ENCODE measurements at regions not wholly inside any gene's neighbourhood (a gene's known extent, or its start where the extent isn't known, plus 50 kb on each side); places are given as distances from the start of the nearest gene placed in this dataset.

GRCh38 chr18:76771192-76771799 is 51.1 kb upstream of the ZNF236 start:
- Mint-ChIP-seq H3K4me3 (no peak overlapping the region), H3K27ac (no peak overlapping the region), H3K27me3 (ENCODE audit: low read depth in 3 of 3) (peaks cover 2 to 3% (median 2%) of the 10 kb centered on the region in 3 donors), H3K9me3 (peaks cover 2 to 17% (median 10%) of the 10 kb centered on the region in 6 donors), H3K36me3 (peaks cover 0 to 9% (median 4%) of the 10 kb centered on the region in 3 donors), H3K4me1 (peaks cover 16 to 17% of the 10 kb centered on the region in 2 donors)
- DNase-seq, result no peak

- Mint-ChIP-seq H3K27me3 (ENCODE audit: low read depth in 3 of 3) (peaks cover 0 to 4% (median 4%) of the 10 kb centered on the region in 3 donors), H3K27ac (no peak overlapping the region), H3K36me3 (peaks cover 0 to 9% (median 8%) of the 10 kb centered on the region in 3 donors), H3K4me3 (no peak overlapping the region), H3K9me3 (peaks cover 2 to 17% (median 10%) of the 10 kb centered on the region in 6 donors), H3K4me1 (peaks cover 40 to 44% of the 10 kb centered on the region in 2 donors)
- no peak for DNase-seq
Observed at GRCh38 chr18:76767954-76768353, 54.4 kb upstream of the ZNF236 start.

GRCh38 chr18:76766429-76766828 is 55.9 kb upstream of the ZNF236 start:
- Mint-ChIP-seq H3K27ac (peak overlapping the region in 1 of 6 donors; percentile 79), H3K4me1 (peaks cover 53 to 57% of the 10 kb centered on the region in 2 donors), H3K4me3 (peak overlapping the region in 3 of 5 donors; percentile 6 to 58 (median 33))

GRCh38 chr18:76765649-76766048 is 56.7 kb upstream of the ZNF236 start:
- DNase-seq, result no peak
- Mint-ChIP-seq H3K4me3 (peak overlapping the region in 2 of 5 donors; percentile 21 to 38), H3K27ac (peak overlapping the region in 1 of 6 donors; percentile 17), H3K4me1 (peaks cover 60 to 62% of the 10 kb centered on the region in 2 donors), H3K9me3 (peaks cover 2 to 17% (median 10%) of the 10 kb centered on the region in 6 donors), H3K27me3 (ENCODE audit: low read depth in 3 of 3) (peaks cover 0 to 4% (median 4%) of the 10 kb centered on the region in 3 donors), H3K36me3 (peaks cover 0 to 9% (median 8%) of the 10 kb centered on the region in 3 donors)

More at GRCh38 chr18:76766429-76766828, 55.9 kb upstream of the ZNF236 start:
- no peak for DNase-seq
- peaks cover 0 to 9% (median 8%) of the 10 kb centered on the region in 3 donors for H3K36me3 Mint-ChIP-seq
- H3K27me3 Mint-ChIP-seq (ENCODE audit: low read depth in 3 of 3), result peaks cover 0 to 4% (median 4%) of the 10 kb centered on the region in 3 donors
- H3K9me3 Mint-ChIP-seq, result peaks cover 2 to 17% (median 10%) of the 10 kb centered on the region in 6 donors

GRCh38 chr18:76764291-76764901 is 58.0 kb upstream of the ZNF236 start:
- DNase-seq, result peak in 2 of 3 donors; percentile 14 to 24
- peak overlapping the region in 1 of 6 donors; percentile 67 for H3K27ac Mint-ChIP-seq
- peaks cover 60 to 62% of the 10 kb centered on the region in 2 donors for H3K4me1 Mint-ChIP-seq
- peaks cover 0 to 9% (median 8%) of the 10 kb centered on the region in 3 donors for H3K36me3 Mint-ChIP-seq
- peak overlapping the region; percentile 12 to 73 (median 54) for H3K4me3 Mint-ChIP-seq
- H3K9me3 Mint-ChIP-seq, result peaks cover 2 to 17% (median 10%) of the 10 kb centered on the region in 6 donors
- H3K27me3 Mint-ChIP-seq (ENCODE audit: low read depth in 3 of 3), result peaks cover 0 to 4% (median 4%) of the 10 kb centered on the region in 3 donors

- peaks cover 23% of the 10 kb centered on the region in 2 donors for H3K4me1 Mint-ChIP-seq
- DNase-seq, result no peak
- H3K36me3 Mint-ChIP-seq, result no peaks in the 10 kb centered on the region
- no peak overlapping the region for H3K4me3 Mint-ChIP-seq
- H3K9me3 Mint-ChIP-seq, result peaks cover 0 to 1% (median 0%) of the 10 kb centered on the region in 6 donors
- H3K27ac Mint-ChIP-seq, result no peak overlapping the region
- H3K27me3 Mint-ChIP-seq (ENCODE audit: low read depth in 3 of 3), result peaks cover 0 to 4% (median 0%) of the 10 kb centered on the region in 3 donors
Observed at GRCh38 chr18:76759056-76759455, 63.3 kb upstream of the ZNF236 start.

- H3K27ac Mint-ChIP-seq, result no peak overlapping the region
- H3K36me3 Mint-ChIP-seq, result no peaks in the 10 kb centered on the region
- no peak for DNase-seq
- H3K27me3 Mint-ChIP-seq (ENCODE audit: low read depth in 3 of 3), result peaks cover 0 to 4% (median 0%) of the 10 kb centered on the region in 3 donors
- no peak overlapping the region for H3K4me3 Mint-ChIP-seq
- H3K4me1 Mint-ChIP-seq, result peaks cover 19 to 20% of the 10 kb centered on the region in 2 donors
- H3K9me3 Mint-ChIP-seq, result no peaks in the 10 kb centered on the region
Observed at GRCh38 chr18:76757925-76758324, 64.4 kb upstream of the ZNF236 start.

- no peak for DNase-seq
- H3K36me3 Mint-ChIP-seq, result no peaks in the 10 kb centered on the region
- peaks cover 15 to 16% of the 10 kb centered on the region in 2 donors for H3K4me1 Mint-ChIP-seq
- H3K27me3 Mint-ChIP-seq (ENCODE audit: low read depth in 3 of 3), result peaks cover 0 to 6% (median 0%) of the 10 kb centered on the region in 3 donors
- no peaks in the 10 kb centered on the region for H3K9me3 Mint-ChIP-seq
- H3K27ac Mint-ChIP-seq, result no peak overlapping the region
- H3K4me3 Mint-ChIP-seq, result no peak overlapping the region
Observed at GRCh38 chr18:76757335-76757734, 65.0 kb upstream of the ZNF236 start.

- no peak for DNase-seq
- Mint-ChIP-seq H3K4me3 (no peak overlapping the region), H3K27ac (no peak overlapping the region), H3K9me3 (peaks cover 0 to 2% (median 0%) of the 10 kb centered on the region in 6 donors), H3K4me1 (peaks cover 8 to 9% of the 10 kb centered on the region in 2 donors), H3K27me3 (ENCODE audit: low read depth in 3 of 3) (peaks cover 0 to 6% (median 0%) of the 10 kb centered on the region in 3 donors), H3K36me3 (no peaks in the 10 kb centered on the region)
Observed at GRCh38 chr18:76756531-76757253, 65.7 kb upstream of the ZNF236 start.

- Mint-ChIP-seq H3K27ac (no peak overlapping the region), H3K9me3 (peaks cover 4 to 18% (median 13%) of the 10 kb centered on the region in 6 donors), H3K36me3 (peaks cover 0 to 5% (median 4%) of the 10 kb centered on the region in 3 donors), H3K4me1 (no peaks in the 10 kb centered on the region), H3K4me3 (no peak overlapping the region), H3K27me3 (ENCODE audit: low read depth in 3 of 3) (peaks cover 0 to 6% (median 0%) of the 10 kb centered on the region in 3 donors)
- DNase-seq, result no peak
Observed at GRCh38 chr18:76754351-76754750, 68.0 kb upstream of the ZNF236 start.

- DNase-seq, result no peak
- Mint-ChIP-seq H3K9me3 (peaks cover 8 to 30% (median 21%) of the 10 kb centered on the region in 6 donors), H3K4me3 (no peak overlapping the region), H3K36me3 (peaks cover 4 to 11% (median 10%) of the 10 kb centered on the region in 3 donors), H3K27me3 (ENCODE audit: low read depth in 3 of 3) (peaks cover 0 to 6% (median 0%) of the 10 kb centered on the region in 3 donors), H3K4me1 (no peaks in the 10 kb centered on the region), H3K27ac (no peak overlapping the region)
Observed at GRCh38 chr18:76752400-76752799, 70.0 kb upstream of the ZNF236 start.

- no peak overlapping the region for H3K27ac Mint-ChIP-seq
- DNase-seq, result no peak
- peaks cover 0 to 5% (median 0%) of the 10 kb centered on the region in 3 donors for H3K27me3 Mint-ChIP-seq (ENCODE audit: low read depth in 3 of 3)
- no peak overlapping the region for H3K4me3 Mint-ChIP-seq
- no peaks in the 10 kb centered on the region for H3K4me1 Mint-ChIP-seq
- peaks cover 4 to 11% (median 10%) of the 10 kb centered on the region in 3 donors for H3K36me3 Mint-ChIP-seq
- H3K9me3 Mint-ChIP-seq, result peaks cover 8 to 30% (median 21%) of the 10 kb centered on the region in 6 donors
Observed at GRCh38 chr18:76750917-76751890, 71.2 kb upstream of the ZNF236 start.

- no peak overlapping the region for H3K4me3 Mint-ChIP-seq
Observed at GRCh38 chr18:76750269-76750668, 72.1 kb upstream of the ZNF236 start.

More at GRCh38 chr18:76750269-76750668, 72.1 kb upstream of the ZNF236 start:
- no peak for DNase-seq
- H3K36me3 Mint-ChIP-seq, result peaks cover 4 to 11% (median 10%) of the 10 kb centered on the region in 3 donors
- peaks cover 0 to 2% (median 0%) of the 10 kb centered on the region in 3 donors for H3K27me3 Mint-ChIP-seq (ENCODE audit: low read depth in 3 of 3)
- H3K9me3 Mint-ChIP-seq, result peaks cover 8 to 30% (median 21%) of the 10 kb centered on the region in 6 donors
- H3K4me1 Mint-ChIP-seq, result no peaks in the 10 kb centered on the region
- no peak overlapping the region for H3K27ac Mint-ChIP-seq
